Gastrocnemius medialis (tissue), 4 donors: ENCODE measurements at regions not wholly inside any gene's neighbourhood (a gene's known extent, or its start where the extent isn't known, plus 50 kb on each side); places are given as distances from the start of the nearest gene placed in this dataset.

Source experiments
- CTCF ChIP-seq, 5 experiments: fragments of 450-650 bp in 3 of 5; fragments of 200-600 bp in 2 of 5; sonication (generic) in 2 of 5; IDR thresholded peaks in 4 of 5; conservative IDR thresholded peaks in 1 of 5; 1 replicate in 4 of 5; 2 replicates in 1 of 5; pipeline ENCODE4 v1.5.1; 2016 to 2019; ENCODE audit warnings: antibody characterized with exemption in 5 of 5, mild to moderate bottlenecking in 3 of 5, moderate library complexity in 3 of 5
- POLR2A ChIP-seq, 2 donors: fragments of 450-650 bp; IDR thresholded peaks; one replicate each; pipeline ENCODE4 v1.6.1; 2017; ENCODE audit warnings: antibody characterized with exemption in 2 of 2, mild to moderate bottlenecking in 2 of 2, moderate library complexity in 2 of 2

GRCh38 chr13:107241381-107241780 is 673.4 kb upstream of the ARGLU1 start:
- no peak for TF ChIP-seq CTCF (IDR thresholded peaks at IDR 0.05 in 4 of 5, conservative IDR thresholded peaks at IDR 0.05 in 1 of 5)
- TF ChIP-seq POLR2A (IDR thresholded peaks at IDR 0.05), result no peak
